ENCODE measurements at regions not wholly inside any gene's neighbourhood (a gene's known extent, or its start where the extent isn't known, plus 50 kb on each side); places are given as distances from the start of the nearest gene placed in this dataset.

DNA sequence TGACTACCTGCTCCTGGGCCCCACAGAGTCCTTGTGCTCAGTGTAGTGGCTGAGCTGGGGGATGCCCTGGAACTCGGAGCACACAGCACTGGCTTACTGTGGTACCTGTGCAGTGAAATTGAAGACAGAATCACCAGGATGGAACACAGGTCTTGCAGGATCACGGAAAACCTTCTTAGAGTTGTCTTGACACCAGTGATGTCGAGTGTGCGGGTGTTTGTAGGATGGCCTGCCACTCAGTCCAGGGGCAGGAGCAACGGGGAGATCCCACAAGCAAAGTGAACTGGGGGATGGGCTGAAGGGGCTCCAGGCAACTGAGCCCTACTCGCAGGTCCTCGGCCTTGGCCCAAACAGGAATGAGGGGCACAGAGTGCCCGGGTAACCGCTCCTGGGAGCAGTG is 122.2 kb upstream of the SERF1A start:
- DNase-seq, result peak; percentile 0
